ENCODE measurements at regions not wholly inside any gene's neighbourhood (a gene's known extent, or its start where the extent isn't known, plus 50 kb on each side); places are given as distances from the start of the nearest gene placed in this dataset.
A peak's percentile ranks its signal among the peaks of the same experiment; 100 is the strongest.

- H3K4me3 ChIP-seq: no peak overlapping the region
- no peaks in the 10 kb centered on the region for H3K36me3 ChIP-seq
- no peaks in the 10 kb centered on the region for H3K27me3 ChIP-seq
- intact Hi-C loops (cut with DNase I; ENCODE audit: low total_unique reads): no loop called here
- no peak for TF ChIP-seq POLR2A (IDR thresholded peaks at IDR 0.05)
- TF ChIP-seq, protein P1, sequence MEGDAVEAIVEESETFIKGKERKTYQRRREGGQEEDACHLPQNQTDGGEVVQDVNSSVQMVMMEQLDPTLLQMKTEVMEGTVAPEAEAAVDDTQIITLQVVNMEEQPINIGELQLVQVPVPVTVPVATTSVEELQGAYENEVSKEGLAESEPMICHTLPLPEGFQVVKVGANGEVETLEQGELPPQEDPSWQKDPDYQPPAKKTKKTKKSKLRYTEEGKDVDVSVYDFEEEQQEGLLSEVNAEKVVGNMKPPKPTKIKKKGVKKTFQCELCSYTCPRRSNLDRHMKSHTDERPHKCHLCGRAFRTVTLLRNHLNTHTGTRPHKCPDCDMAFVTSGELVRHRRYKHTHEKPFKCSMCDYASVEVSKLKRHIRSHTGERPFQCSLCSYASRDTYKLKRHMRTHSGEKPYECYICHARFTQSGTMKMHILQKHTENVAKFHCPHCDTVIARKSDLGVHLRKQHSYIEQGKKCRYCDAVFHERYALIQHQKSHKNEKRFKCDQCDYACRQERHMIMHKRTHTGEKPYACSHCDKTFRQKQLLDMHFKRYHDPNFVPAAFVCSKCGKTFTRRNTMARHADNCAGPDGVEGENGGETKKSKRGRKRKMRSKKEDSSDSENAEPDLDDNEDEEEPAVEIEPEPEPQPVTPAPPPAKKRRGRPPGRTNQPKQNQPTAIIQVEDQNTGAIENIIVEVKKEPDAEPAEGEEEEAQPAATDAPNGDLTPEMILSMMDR (IDR thresholded peaks at IDR 0.05 in 4 of 5, conservative IDR thresholded peaks at IDR 0.05 in 1 of 5): no peak
- no peak for ATAC-seq
- no peaks in the 10 kb centered on the region for H3K9me3 ChIP-seq
- peaks cover 0 to 12% of the 10 kb centered on the region in 2 donors for H3K4me1 ChIP-seq
- no peak for DNase-seq
- in situ Hi-C loops (cut with MboI; ENCODE audit: low sequenced_read_pairs in 4 of 4): no loop called here
- H3K27ac ChIP-seq: no peak overlapping the region
Measured at GRCh38 chr6:141488488-141488887, 644.2 kb upstream of the GJE1 start.

DNA sequence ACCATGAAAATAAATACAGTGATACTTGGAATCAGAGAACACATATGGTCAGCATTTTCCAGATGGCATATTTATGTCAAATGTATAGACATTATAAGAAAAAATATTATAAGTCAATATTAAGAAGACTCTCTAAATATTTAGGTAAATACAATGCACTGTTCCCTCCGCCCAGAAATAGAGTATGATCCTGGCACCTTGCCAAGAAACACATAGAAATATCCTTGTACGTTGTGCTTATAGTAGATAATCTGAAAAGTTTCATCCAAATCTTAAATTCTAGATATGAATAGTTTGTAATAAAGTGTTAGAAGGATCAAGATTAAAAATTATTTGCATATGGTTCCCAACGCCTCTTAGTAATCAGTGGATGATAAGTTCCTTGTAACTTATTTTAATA lies 645.8 kb upstream of the GJE1 start:
- DNase-seq (no peak), ATAC-seq (no peak)
- Histone ChIP-seq H3K27me3 (no peaks in the 10 kb centered on the region), H3K36me3 (no peaks in the 10 kb centered on the region), H3K4me3 (no peak overlapping the region), H3K27ac (no peak overlapping the region), H3K9me3 (no peaks in the 10 kb centered on the region), H3K4me1 (peaks cover 9 to 22% of the 10 kb centered on the region in 2 donors)
- TF ChIP-seq, protein P1 (IDR thresholded peaks at IDR 0.05 in 4 of 5, conservative IDR thresholded peaks at IDR 0.05 in 1 of 5): no peak
- TF ChIP-seq POLR2A (IDR thresholded peaks at IDR 0.05): no peak
- intact Hi-C loops (cut with DNase I; ENCODE audit: low total_unique reads): no loop called here
- in situ Hi-C loops (cut with MboI; ENCODE audit: low sequenced_read_pairs in 4 of 4): no loop called here

GRCh38 chr6:141484711-141485110 lies 648.0 kb upstream of the GJE1 start:
- no peaks in the 10 kb centered on the region for H3K36me3 ChIP-seq
- intact Hi-C loops (cut with DNase I; ENCODE audit: low total_unique reads): no loop called here
- TF ChIP-seq POLR2A (IDR thresholded peaks at IDR 0.05): no peak
- TF ChIP-seq, protein P1 (IDR thresholded peaks at IDR 0.05 in 4 of 5, conservative IDR thresholded peaks at IDR 0.05 in 1 of 5): no peak
- DNase-seq (no peak), ATAC-seq (peak in 1 of 2 donors; percentile 41)
- no peak overlapping the region for H3K27ac ChIP-seq
- H3K4me1 ChIP-seq: peaks cover 9 to 22% of the 10 kb centered on the region in 2 donors
- in situ Hi-C loops (cut with MboI; ENCODE audit: low sequenced_read_pairs in 4 of 4): no loop called here
- H3K4me3 ChIP-seq: no peak overlapping the region
- no peaks in the 10 kb centered on the region for H3K9me3 ChIP-seq
- H3K27me3 ChIP-seq: no peaks in the 10 kb centered on the region

GRCh38 chr6:141483598-141484061 lies 649.1 kb upstream of the GJE1 start:
- in situ Hi-C loops (cut with MboI; ENCODE audit: low sequenced_read_pairs in 4 of 4): no loop called here
- no peaks in the 10 kb centered on the region for H3K27me3 ChIP-seq
- peak; percentile 75 to 83 for ATAC-seq
- H3K36me3 ChIP-seq: no peaks in the 10 kb centered on the region
- intact Hi-C loops (cut with DNase I; ENCODE audit: low total_unique reads): no loop called here
- H3K27ac ChIP-seq: peak overlapping the region; percentile 18 to 45 (median 36)
- no peaks in the 10 kb centered on the region for H3K9me3 ChIP-seq
- H3K4me1 ChIP-seq: peaks cover 9 to 22% of the 10 kb centered on the region in 2 donors
- TF ChIP-seq POLR2A (IDR thresholded peaks at IDR 0.05): no peak
- TF ChIP-seq, protein P1 (IDR thresholded peaks at IDR 0.05 in 4 of 5, conservative IDR thresholded peaks at IDR 0.05 in 1 of 5): no peak
- H3K4me3 ChIP-seq: peak overlapping the region; percentile 5 to 51 (median 31)
- DNase-seq: no peak
